Tibial nerve (tissue), 4 donors: ENCODE measurements at regions not wholly inside any gene's neighbourhood (a gene's known extent, or its start where the extent isn't known, plus 50 kb on each side); places are given as distances from the start of the nearest gene placed in this dataset.

Experiments
- CTCF ChIP-seq, 5 experiments: fragments of 200-600 bp in 3 of 5; fragments of 450-650 bp in 2 of 5; sonication (generic) in 3 of 5; IDR thresholded peaks; one replicate each; pipeline ENCODE4 v1.5.1; 2016 to 2019; ENCODE audit warnings: antibody characterized with exemption in 5 of 5, mild to moderate bottlenecking in 3 of 5, moderate library complexity in 2 of 5
- EP300 ChIP-seq, 2 donors: sonication (generic); formaldehyde crosslinking; IDR thresholded peaks; one replicate each; pipeline ENCODE4 v1.6.1; 2017; ENCODE audit warnings: antibody characterized with exemption in 2 of 2, mild to moderate bottlenecking in 1 of 2
- POLR2A ChIP-seq, 2 donors: fragments of 450-650 bp; IDR thresholded peaks; one replicate each; pipeline ENCODE4 v1.6.1; 2017; ENCODE audit warnings: antibody characterized with exemption in 2 of 2, mild to moderate bottlenecking in 2 of 2, moderate library complexity in 2 of 2

- TF ChIP-seq CTCF (IDR thresholded peaks at IDR 0.05) = no peak
- TF ChIP-seq EP300 (IDR thresholded peaks at IDR 0.05) = no peak
- TF ChIP-seq POLR2A (IDR thresholded peaks at IDR 0.05) = no peak
Observed at GRCh38 chr6:21348146-21348503, 245.4 kb upstream of the SOX4 start.
